KMS-11 (cell line): ENCODE measurements at regions not wholly inside any gene's neighbourhood (a gene's known extent, or its start where the extent isn't known, plus 50 kb on each side); places are given as distances from the start of the nearest gene placed in this dataset.

Experiments used
- H2AFZ ChIP-seq: fragments of 200-600 bp; sonication (generic); 2 replicates; pipeline ENCODE4 v1.6.1; 2016; ENCODE audit warnings: antibody characterized with exemption, mixed run types, low read depth
- H3K27ac ChIP-seq: fragments of 200-600 bp; sonication (generic); 2 replicates; pipeline ENCODE4 v1.6.1; 2016; ENCODE audit warnings: mild to moderate bottlenecking, mixed run types
- H3K27me3 ChIP-seq: fragments of 200-600 bp; sonication (generic); 2 replicates; pipeline ENCODE4 v1.6.1; 2017; ENCODE audit warnings: mild to moderate bottlenecking, low read depth, mixed run types, moderate library complexity; ENCODE audit not compliant: insufficient read depth
- H3K36me3 ChIP-seq: fragments of 200-600 bp; sonication (generic); 2 replicates; pipeline ENCODE4 v1.6.1; 2017; ENCODE audit warnings: mild to moderate bottlenecking, mixed run types; ENCODE audit not compliant: insufficient read depth
- H3K4me1 ChIP-seq: fragments of 200-600 bp; sonication (generic); 2 replicates; pipeline ENCODE4 v1.6.1; 2016; ENCODE audit warnings: mild to moderate bottlenecking, low read depth, mixed run types; ENCODE audit not compliant: poor library complexity, severe bottlenecking
- H3K4me2 ChIP-seq: fragments of 200-600 bp; sonication (generic); 2 replicates; pipeline ENCODE4 v1.7.0; 2016; ENCODE audit warnings: mild to moderate bottlenecking, mixed run types
- H3K4me3 ChIP-seq: fragments of 200-600 bp; sonication (generic); IDR thresholded peaks from 2 replicates; pipeline ENCODE4 v1.6.1; 2017; ENCODE audit warnings: low read depth, low read length, mixed read lengths; ENCODE audit not compliant: insufficient read depth
- H3K79me2 ChIP-seq: fragments of 200-600 bp; sonication (generic); 2 replicates; pipeline ENCODE4 v1.6.1; 2016; ENCODE audit warnings: low read depth, mixed run types; ENCODE audit not compliant: insufficient read depth
- H3K9ac ChIP-seq: fragments of 200-600 bp; sonication (generic); 2 replicates; pipeline ENCODE4 v1.6.1; 2016; ENCODE audit warnings: mild to moderate bottlenecking, mixed run types
- H4K20me1 ChIP-seq: fragments of 200-600 bp; sonication (generic); 2 replicates; pipeline ENCODE4 v1.6.1; 2016; ENCODE audit warnings: mild to moderate bottlenecking, mixed run types; ENCODE audit not compliant: insufficient read depth
- CTCF ChIP-seq: fragments of 200-600 bp; sonication (generic); conservative IDR thresholded peaks from 2 replicates; pipeline ENCODE4 v1.6.1; 2017; ENCODE audit warnings: low read depth, mild to moderate bottlenecking, antibody characterized with exemption, low read length, moderate library complexity, mixed read lengths

- Histone ChIP-seq H3K36me3 (no peaks in the 10 kb centered on the region), H3K27me3 (no peaks in the 10 kb centered on the region), H3K4me2 (no peak overlapping the region), H2AFZ (no peak overlapping the region), H3K79me2 (no peaks in the 10 kb centered on the region), H3K4me1 (no peaks in the 10 kb centered on the region), H3K4me3 (no peak overlapping the region), H4K20me1 (no peaks in the 10 kb centered on the region), H3K9ac (no peak overlapping the region), H3K27ac (no peak overlapping the region)
- no peak for TF ChIP-seq CTCF
Observed at GRCh38 chr10:44194435-44194834, 190.5 kb downstream of the CXCL12 start.

GRCh38 chr10:44193567-44194220 is 191.2 kb downstream of the CXCL12 start:
- no peaks in the 10 kb centered on the region for H3K4me1 ChIP-seq
- no peak overlapping the region for H3K9ac ChIP-seq
- no peaks in the 10 kb centered on the region for H3K36me3 ChIP-seq
- H4K20me1 ChIP-seq, result no peaks in the 10 kb centered on the region
- no peak overlapping the region for H3K4me3 ChIP-seq
- no peak overlapping the region for H2AFZ ChIP-seq
- no peak for TF ChIP-seq CTCF
- no peaks in the 10 kb centered on the region for H3K27me3 ChIP-seq
- H3K27ac ChIP-seq, result no peak overlapping the region
- H3K4me2 ChIP-seq, result no peak overlapping the region
- no peaks in the 10 kb centered on the region for H3K79me2 ChIP-seq

GRCh38 chr10:44193166-44193565 is 191.7 kb downstream of the CXCL12 start:
- no peaks in the 10 kb centered on the region for H3K79me2 ChIP-seq
- H3K27ac ChIP-seq, result no peak overlapping the region
- H3K4me3 ChIP-seq, result no peak overlapping the region
- no peak overlapping the region for H2AFZ ChIP-seq
- TF ChIP-seq CTCF, result no peak
- no peaks in the 10 kb centered on the region for H3K4me1 ChIP-seq
- H3K36me3 ChIP-seq, result no peaks in the 10 kb centered on the region
- no peaks in the 10 kb centered on the region for H4K20me1 ChIP-seq
- no peaks in the 10 kb centered on the region for H3K27me3 ChIP-seq
- no peak overlapping the region for H3K9ac ChIP-seq
- no peak overlapping the region for H3K4me2 ChIP-seq

- Histone ChIP-seq H3K27me3 (no peaks in the 10 kb centered on the region), H3K27ac (no peak overlapping the region), H4K20me1 (no peaks in the 10 kb centered on the region), H3K4me1 (no peaks in the 10 kb centered on the region), H2AFZ (no peak overlapping the region), H3K4me2 (no peak overlapping the region), H3K4me3 (no peak overlapping the region), H3K9ac (no peak overlapping the region), H3K36me3 (no peaks in the 10 kb centered on the region), H3K79me2 (no peaks in the 10 kb centered on the region)
- no peak for TF ChIP-seq CTCF
Observed at GRCh38 chr10:44192435-44192834, 192.5 kb downstream of the CXCL12 start.
